ENCODE measurements at regions not wholly inside any gene's neighbourhood (a gene's known extent, or its start where the extent isn't known, plus 50 kb on each side); places are given as distances from the start of the nearest gene placed in this dataset.

- TF ChIP-seq FOXM1 (IDR thresholded peaks at IDR 0.05; ENCODE audit: low read depth) (no peak), RCOR1 (IDR thresholded peaks at IDR 0.05; ENCODE audit: low read length) (no peak), NFIC (IDR thresholded peaks at IDR 0.05; ENCODE audit: borderline replicate concordance) (no peak), CHD2 (IDR thresholded peaks at IDR 0.05; ENCODE audit: low read length, partially characterized antibody) (no peak)
- TF ChIP-seq, protein P1, sequence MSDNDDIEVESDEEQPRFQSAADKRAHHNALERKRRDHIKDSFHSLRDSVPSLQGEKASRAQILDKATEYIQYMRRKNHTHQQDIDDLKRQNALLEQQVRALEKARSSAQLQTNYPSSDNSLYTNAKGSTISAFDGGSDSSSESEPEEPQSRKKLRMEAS (IDR thresholded peaks at IDR 0.05; ENCODE audit: low read depth): no peak
Measured at GRCh38 chr10:78900715-78901430, 167.9 kb upstream of the ZMIZ1 start (continued).

GRCh38 chr10:78901694-78902093 lies 167.1 kb upstream of the ZMIZ1 start:
- Histone ChIP-seq H3K4me1 (ENCODE audit: control insufficient read depth in 1 of 2, insufficient read depth in 2 of 2, low read depth in 1 of 2, low read length in 1 of 2) (peaks cover 0 to 6% of the 10 kb centered on the region in 2 experiments; a peak in 1 of 4 replicates), H3K27ac (ENCODE audit: low read depth in 2 of 2, low read length in 1 of 2) (no peak overlapping the region), H3K9ac (no peak overlapping the region), H3K9me2 (no peaks in the 10 kb centered on the region), H3K4me3 (ENCODE audit: low read depth in 2 of 2, low read length in 1 of 2) (no peak overlapping the region), H3K9me3 (no peaks in the 10 kb centered on the region), H3K4me2 (no peak overlapping the region), H3F3A (replicated peaks; ENCODE audit: insufficient read depth) (no peaks in the 10 kb centered on the region), H4K20me1 (ENCODE audit: insufficient read depth) (no peaks in the 10 kb centered on the region), H2AFZ (ENCODE audit: low read depth) (no peak overlapping the region), H3K36me3 (replicated peaks in 1 of 2; ENCODE audit: control insufficient read depth in 1 of 2, insufficient read depth in 2 of 2, low read length in 1 of 2) (no peaks in the 10 kb centered on the region), H3K27me3 (ENCODE audit: insufficient read depth) (no peaks in the 10 kb centered on the region), H3K79me2 (ENCODE audit: insufficient read depth) (no peaks in the 10 kb centered on the region)
- ChIA-PET POLR2A (no interaction called here), CTCF (no interaction called here)
- TF ChIP-seq FOXJ3 (CRISPR knock-in tag; IDR thresholded peaks at IDR 0.05) (no peak), POLR2AphosphoS5 (IDR thresholded peaks at IDR 0.05; ENCODE audit: low read depth, low read length) (no peak), RCOR1 (IDR thresholded peaks at IDR 0.05; ENCODE audit: low read length) (no peak), SMC3 (IDR thresholded peaks at IDR 0.05; ENCODE audit: low read depth, low read length) (no peak), MXI1 (IDR thresholded peaks at IDR 0.05; ENCODE audit: low read depth, low read length) (no peak), EZH2phosphoT487 (IDR thresholded peaks at IDR 0.05; ENCODE audit: borderline replicate concordance, low read depth) (no peak), RXRA (IDR thresholded peaks at IDR 0.05; ENCODE audit: borderline replicate concordance, low read depth) (no peak), TEAD4 (IDR thresholded peaks at IDR 0.05; ENCODE audit: borderline replicate concordance, insufficient read depth) (no peak), SIN3A (IDR thresholded peaks at IDR 0.05; ENCODE audit: borderline replicate concordance, low read depth, low read length) (no peak), JUND (IDR thresholded peaks at IDR 0.05) (no peak), EP300 (IDR thresholded peaks at IDR 0.05; ENCODE audit: borderline replicate concordance in 1 of 2, low read depth in 1 of 2, low read length in 1 of 2) (no peak), RAD21 (IDR thresholded peaks at IDR 0.05; ENCODE audit: low read length) (no peak), CHD2 (IDR thresholded peaks at IDR 0.05; ENCODE audit: low read length, partially characterized antibody) (no peak)
- TF ChIP-seq, protein P1 (IDR thresholded peaks at IDR 0.05; ENCODE audit: low read depth): no peak
- TF ChIP-seq, protein P2, sequence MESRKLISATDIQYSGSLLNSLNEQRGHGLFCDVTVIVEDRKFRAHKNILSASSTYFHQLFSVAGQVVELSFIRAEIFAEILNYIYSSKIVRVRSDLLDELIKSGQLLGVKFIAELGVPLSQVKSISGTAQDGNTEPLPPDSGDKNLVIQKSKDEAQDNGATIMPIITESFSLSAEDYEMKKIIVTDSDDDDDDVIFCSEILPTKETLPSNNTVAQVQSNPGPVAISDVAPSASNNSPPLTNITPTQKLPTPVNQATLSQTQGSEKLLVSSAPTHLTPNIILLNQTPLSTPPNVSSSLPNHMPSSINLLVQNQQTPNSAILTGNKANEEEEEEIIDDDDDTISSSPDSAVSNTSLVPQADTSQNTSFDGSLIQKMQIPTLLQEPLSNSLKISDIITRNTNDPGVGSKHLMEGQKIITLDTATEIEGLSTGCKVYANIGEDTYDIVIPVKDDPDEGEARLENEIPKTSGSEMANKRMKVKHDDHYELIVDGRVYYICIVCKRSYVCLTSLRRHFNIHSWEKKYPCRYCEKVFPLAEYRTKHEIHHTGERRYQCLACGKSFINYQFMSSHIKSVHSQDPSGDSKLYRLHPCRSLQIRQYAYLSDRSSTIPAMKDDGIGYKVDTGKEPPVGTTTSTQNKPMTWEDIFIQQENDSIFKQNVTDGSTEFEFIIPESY (IDR thresholded peaks at IDR 0.05; ENCODE audit: borderline replicate concordance, low read depth): no peak
- DNase-seq: no peak
- 79% methylated on average over 1 of the region's 1 CpG for WGBS (ENCODE audit: low lambda C conversion rate)
